Superior temporal gyrus (tissue), 1 donor: ENCODE measurements at regions not wholly inside any gene's neighbourhood (a gene's known extent, or its start where the extent isn't known, plus 50 kb on each side); places are given as distances from the start of the nearest gene placed in this dataset.
"Not testable (repeated sequence)": the region's sequence is repeated elsewhere in the genome, so short reads cannot be mapped to it uniquely, and the experiment has no call there.

Experiments
- DNase-seq: peaks from one replicate; pipeline ENCODE4 v3.0.0-alpha.2; 2016; ENCODE audit errors: extremely low spot score

DNA sequence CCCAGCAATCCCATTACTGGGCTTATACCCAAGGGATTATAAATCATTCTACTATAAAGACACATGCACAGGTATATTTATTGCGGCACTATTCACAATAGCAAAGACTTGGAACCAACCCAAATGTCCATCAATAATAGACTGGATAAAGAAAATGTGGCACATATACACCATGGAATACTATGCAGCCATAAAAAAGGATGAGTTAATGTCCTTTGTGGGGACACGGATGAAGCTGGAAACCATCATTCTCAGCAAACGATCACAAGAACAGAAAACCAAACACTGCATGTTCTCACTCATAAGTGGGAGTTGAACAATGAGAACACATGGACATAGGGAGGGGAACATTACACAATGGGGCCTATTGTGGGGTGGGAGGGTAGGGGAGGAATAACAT, 224.4 kb upstream of the SERP2 start:
- DNase-seq: not testable (repeated sequence)

- DNase-seq: no peak
Measured at GRCh38 chr13:44149821-44150220, 223.8 kb upstream of the SERP2 start.

- no peak for DNase-seq
Measured at GRCh38 chr13:44151474-44151873, 222.2 kb upstream of the SERP2 start.

DNA sequence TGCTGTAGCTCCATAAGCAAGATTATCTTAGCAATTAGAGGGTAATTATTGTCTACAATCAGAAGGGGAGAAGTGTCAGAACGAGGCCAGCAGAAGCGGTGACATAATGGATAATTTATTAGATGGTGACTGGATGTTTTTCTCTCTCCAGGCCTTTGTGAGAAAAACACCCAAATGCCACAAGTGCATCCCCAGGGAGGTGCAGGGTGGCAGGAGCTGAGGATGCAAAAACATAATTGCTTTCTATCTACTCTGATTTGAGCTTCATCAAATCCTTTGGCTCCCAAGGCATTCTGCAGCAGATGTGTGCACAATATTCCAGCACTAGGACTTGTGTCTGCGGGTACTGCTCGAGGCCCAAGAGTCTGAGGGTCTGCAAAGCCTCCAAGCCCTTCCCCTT, 220.1 kb upstream of the SERP2 start:
- DNase-seq: no peak

DNA sequence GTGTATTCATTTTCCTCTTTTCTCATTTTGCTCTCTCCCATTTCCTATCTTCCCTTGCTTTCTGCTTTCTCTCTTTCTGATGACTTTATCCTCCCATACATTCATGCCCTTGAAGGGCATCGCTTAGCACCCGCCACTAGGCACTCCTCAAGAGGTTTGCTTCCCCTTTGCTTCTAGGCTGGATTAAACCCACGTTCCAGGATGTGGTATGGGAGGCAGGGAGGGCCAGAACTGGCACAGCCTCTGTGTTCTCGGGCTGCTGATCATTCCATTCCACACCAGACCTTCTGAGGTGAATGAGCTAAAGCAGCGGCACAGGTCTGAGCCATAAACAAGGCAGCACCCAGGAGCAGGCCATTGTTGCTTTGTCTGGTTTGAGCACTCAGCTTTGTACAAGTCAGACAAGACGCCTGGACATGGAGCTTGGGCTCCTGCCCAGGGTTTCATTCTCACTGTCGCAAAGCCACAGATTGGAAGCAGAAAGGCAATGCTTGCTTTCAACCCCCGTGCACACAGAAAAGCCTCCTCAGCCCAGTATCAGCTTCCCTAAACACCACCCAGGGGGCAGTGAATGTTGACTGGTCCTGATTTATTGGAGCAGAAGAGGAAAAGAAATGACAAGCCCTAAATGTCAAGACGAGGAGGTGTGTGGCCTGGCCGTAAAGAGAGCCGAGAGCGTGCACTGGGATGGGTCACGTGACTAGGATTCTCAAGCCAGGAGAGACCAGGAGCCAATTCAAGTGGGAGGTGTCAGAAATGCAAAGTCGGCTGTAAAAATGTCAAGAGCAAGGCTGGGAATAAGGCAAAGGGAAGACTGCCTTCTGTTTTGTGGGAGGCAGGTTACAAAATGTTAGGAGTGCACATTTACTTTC, 218.0 kb upstream of the SERP2 start:
- peak; percentile 74 for DNase-seq

- no peak for DNase-seq
Measured at GRCh38 chr13:44156294-44156658, 217.3 kb upstream of the SERP2 start.

GRCh38 chr13:44157606-44158005, 216.0 kb upstream of the SERP2 start:
- DNase-seq: no peak

GRCh38 chr13:44158098-44158521, 215.5 kb upstream of the SERP2 start:
- no peak for DNase-seq

- no peak for DNase-seq
Measured at GRCh38 chr13:44158881-44159632, 214.6 kb upstream of the SERP2 start.

DNA sequence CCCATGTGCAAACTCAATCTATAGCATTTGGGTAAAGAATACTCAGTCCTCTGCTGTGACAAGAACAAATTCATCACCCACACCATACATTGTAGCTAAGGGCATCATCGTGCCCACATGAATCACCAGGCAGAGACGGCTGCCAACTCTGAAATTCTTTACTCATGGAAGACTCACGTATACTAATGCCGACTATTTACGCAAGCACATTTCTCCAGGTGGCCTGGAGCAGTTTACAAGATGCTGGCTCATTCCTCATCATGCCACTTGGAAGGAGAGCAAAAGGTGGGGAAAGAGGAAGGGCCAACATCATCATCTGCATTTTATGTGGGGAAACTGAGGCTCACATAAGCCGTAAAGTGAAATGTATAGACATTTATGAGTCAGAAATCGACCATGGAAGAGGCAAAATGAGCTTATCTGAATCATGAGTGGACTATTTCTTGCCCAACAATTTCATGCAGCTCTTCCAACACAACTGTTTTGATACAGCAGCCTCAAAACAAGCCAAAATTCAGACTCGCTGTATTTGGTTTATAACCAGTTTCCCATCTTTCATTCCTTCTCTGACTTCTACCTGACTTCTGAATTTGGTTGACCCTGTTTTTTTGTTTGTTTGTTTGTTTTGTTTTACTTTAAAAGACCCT, 213.9 kb upstream of the SERP2 start:
- peak; percentile 67 for DNase-seq

DNA sequence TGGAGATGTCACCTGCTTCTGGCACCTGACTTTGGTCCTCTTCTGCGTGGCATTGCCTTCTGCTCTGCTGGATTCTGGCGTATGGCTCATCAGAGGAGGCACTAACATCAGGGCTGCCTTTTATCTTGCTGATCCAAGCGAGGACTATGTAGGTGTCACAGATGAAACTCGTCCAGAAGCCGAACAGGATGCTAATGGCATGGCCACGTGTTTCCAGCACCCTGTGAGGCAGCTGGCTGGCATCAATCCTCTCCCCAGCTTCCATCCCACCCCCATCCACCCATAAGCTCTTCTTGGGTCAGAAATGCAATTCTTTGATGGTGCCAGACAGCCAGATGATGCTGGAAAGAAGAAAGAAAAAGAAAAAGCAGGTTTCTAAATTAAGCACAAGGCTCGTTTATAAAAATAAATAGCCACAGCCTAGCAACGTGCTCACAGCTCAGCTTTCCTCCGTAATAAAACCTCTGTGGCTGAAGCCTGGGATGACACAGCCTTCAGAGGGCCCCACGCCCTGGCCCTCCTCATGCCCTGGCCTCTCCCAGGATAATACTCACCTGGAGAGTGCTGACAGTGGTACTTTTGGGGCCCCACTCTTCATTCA, 212.9 kb upstream of the SERP2 start:
- peak; percentile 77 for DNase-seq

DNA sequence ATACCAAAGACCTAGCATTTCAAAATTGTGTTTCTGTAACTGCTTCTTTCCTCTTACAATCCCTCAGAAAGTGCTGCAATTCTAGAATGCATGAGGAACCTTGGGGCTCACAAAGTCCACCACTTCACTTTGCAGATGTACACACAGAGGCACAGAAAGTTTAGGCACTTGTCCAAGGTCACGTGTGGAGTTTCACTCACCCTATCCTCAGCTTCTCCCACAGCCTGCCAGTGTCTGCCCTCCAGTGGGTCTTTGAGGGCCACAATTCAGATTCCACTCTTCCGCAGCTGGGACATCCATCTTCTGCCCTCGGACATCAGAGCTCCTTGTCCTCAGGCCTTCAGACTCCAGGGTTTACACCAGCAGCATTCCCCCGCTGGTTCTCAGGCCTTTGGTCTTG, 210.5 kb upstream of the SERP2 start:
- no peak for DNase-seq

- DNase-seq: no peak
Measured at GRCh38 chr13:44165221-44165888, 208.3 kb upstream of the SERP2 start.

DNA sequence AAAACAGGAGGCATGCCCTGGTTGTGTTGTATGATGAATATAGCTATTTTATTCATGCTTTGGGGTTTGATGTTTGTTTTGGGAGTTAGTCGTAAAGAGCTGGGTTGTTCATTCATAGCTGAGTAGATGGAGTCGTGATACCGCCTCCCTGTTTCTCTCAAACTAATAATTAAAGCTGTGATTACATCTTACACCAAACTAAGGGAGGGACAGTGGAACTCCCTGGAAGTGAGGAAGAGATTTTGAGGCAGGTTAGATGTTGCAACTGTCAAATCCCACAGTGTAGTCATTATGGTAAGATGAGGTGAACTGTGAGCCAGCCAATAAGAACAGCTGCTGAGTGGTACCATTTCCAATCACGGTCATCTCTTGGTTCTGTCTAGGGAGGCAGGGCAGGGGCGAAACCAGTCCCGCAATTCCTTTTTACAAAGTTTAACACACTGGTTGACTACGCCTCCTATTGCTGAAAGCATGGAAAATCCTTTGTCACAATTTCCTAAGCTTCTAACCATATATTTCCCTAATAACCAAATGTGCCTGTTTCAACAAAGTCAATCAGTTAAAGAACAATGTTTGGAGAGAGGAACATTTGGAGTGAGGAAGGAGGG, 207.6 kb upstream of the SERP2 start:
- no peak for DNase-seq

- DNase-seq: no peak
Measured at GRCh38 chr13:44169018-44169911, 204.4 kb upstream of the SERP2 start.

DNA sequence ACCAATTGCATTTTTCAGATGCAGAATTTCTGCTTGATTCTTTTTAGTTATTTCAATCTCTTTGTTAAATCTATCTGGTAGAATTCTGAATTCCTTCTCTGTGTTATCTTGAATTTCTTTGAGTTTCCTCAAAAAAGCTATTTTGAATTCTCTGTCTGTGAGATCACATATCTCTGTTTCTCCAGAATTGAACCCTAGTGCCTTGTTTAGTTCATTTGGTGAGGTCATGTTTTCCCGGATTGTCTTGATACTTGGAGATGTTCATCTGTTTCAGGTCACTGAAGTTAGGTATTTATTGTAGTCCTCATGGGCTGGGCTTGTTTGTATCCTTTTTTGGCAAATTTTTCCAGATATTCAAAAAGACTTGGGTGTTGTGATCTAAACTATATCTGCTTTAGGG, 202.9 kb upstream of the SERP2 start:
- no peak for DNase-seq

DNA sequence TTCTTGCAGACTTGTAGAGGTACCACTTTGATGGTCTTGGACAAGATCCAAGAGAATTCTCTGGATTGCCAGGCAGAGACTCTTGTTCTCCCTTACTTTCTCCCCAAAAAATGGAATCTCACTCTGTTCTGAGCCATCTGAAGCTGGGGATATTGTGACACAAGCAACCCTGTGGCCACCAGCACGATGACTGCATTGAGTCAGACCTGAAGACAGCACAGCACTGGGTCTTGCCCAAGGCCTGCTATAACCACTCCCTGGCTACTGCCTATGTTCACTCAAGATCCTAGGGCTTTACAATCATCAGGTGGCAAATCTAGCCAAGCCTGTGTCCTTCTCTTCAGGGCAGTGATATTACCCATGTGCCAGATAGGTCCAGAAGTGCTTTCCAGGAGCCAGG, 202.5 kb upstream of the SERP2 start:
- no peak for DNase-seq

GRCh38 chr13:44171861-44172260, 201.8 kb upstream of the SERP2 start:
- no peak for DNase-seq

DNA sequence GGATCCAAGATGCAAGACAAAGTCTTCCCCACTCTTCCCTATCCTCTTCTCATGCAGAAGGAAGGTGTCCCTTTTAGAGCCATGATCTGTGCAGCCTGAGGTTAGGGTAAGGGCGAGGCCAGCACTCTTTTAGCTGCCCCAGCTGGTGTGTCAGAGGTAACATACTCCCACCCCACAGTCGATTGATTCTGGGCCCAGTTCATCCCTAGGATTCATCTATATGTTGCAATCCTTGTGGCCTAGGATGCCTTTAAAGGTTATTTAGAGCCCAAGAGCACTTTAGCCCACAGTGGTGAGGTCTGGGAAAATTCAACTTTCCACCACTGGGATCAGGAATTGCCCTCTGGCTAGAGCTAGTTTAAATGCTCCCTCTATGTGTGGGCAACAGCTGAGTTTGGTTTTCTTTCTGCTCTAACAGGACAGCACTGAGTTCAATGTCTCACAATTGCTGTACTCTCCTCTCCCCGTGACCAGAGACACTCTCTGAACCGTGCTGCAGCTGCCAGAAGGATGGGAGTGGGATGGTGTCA, 201.3 kb upstream of the SERP2 start:
- DNase-seq: no peak
